Transverse colon (tissue), 3 donors: ENCODE measurements at regions not wholly inside any gene's neighbourhood (a gene's known extent, or its start where the extent isn't known, plus 50 kb on each side); places are given as distances from the start of the nearest gene placed in this dataset.

ENCODE experiments used
- POLR2A ChIP-seq: fragments of 450-650 bp; IDR thresholded peaks from one replicate; pipeline ENCODE4 v1.6.1; 2016; ENCODE audit warnings: antibody characterized with exemption, mild to moderate bottlenecking, moderate library complexity
- TF ChIP-seq, protein P1 (sequence below), 5 experiments: fragments of 200-600 bp in 3 of 5; fragments of 450-650 bp in 2 of 5; sonication (generic) in 3 of 5; IDR thresholded peaks; 1 replicate in 2 of 5; 2 replicates in 3 of 5; pipeline ENCODE4 v1.5.1; 2016 to 2017; ENCODE audit warnings: antibody characterized with exemption in 5 of 5, inconsistent platforms in 3 of 5, mild to moderate bottlenecking in 2 of 5, moderate library complexity in 1 of 5

GRCh38 chr2:39492716-39493115 lies 55.6 kb upstream of the MAP4K3 start:
- TF ChIP-seq, protein P1, sequence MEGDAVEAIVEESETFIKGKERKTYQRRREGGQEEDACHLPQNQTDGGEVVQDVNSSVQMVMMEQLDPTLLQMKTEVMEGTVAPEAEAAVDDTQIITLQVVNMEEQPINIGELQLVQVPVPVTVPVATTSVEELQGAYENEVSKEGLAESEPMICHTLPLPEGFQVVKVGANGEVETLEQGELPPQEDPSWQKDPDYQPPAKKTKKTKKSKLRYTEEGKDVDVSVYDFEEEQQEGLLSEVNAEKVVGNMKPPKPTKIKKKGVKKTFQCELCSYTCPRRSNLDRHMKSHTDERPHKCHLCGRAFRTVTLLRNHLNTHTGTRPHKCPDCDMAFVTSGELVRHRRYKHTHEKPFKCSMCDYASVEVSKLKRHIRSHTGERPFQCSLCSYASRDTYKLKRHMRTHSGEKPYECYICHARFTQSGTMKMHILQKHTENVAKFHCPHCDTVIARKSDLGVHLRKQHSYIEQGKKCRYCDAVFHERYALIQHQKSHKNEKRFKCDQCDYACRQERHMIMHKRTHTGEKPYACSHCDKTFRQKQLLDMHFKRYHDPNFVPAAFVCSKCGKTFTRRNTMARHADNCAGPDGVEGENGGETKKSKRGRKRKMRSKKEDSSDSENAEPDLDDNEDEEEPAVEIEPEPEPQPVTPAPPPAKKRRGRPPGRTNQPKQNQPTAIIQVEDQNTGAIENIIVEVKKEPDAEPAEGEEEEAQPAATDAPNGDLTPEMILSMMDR (IDR thresholded peaks at IDR 0.05): no peak
- TF ChIP-seq POLR2A: no peak
